Motor neuron (in vitro differentiated cells): ENCODE measurements at regions not wholly inside any gene's neighbourhood (a gene's known extent, or its start where the extent isn't known, plus 50 kb on each side); places are given as distances from the start of the nearest gene placed in this dataset.
A peak's percentile ranks its signal among the peaks of the same experiment; 100 is the strongest.

Experiments used
- ATAC-seq, 8 experiments: fragments of 200-7000 bp; cut with Tn5 transposase; replicated peaks in 6 of 8; 2 replicates each; pipeline ENCODE4 v1.8.0; 2021; ENCODE audit warnings: mild to moderate bottlenecking in 8 of 8, moderate library complexity in 8 of 8
- H3K27ac ChIP-seq, 2 donors: fragments of 250-450 bp; sonication (Bioruptor Pico); 2 replicates each; pipeline ENCODE4 v1.9.0; 2021; ENCODE audit warnings: antibody characterized with exemption in 2 of 2, mild to moderate bottlenecking in 2 of 2, moderate library complexity in 1 of 2
- H3K4me1 ChIP-seq, 2 donors: fragments of 250-450 bp; sonication (Bioruptor Pico); replicated peaks in 1 of 2; 2 replicates each; pipeline ENCODE4 v1.6.1; 2021; ENCODE audit warnings: antibody characterized with exemption in 2 of 2, mild to moderate bottlenecking in 2 of 2, moderate library complexity in 1 of 2
- H3K4me3 ChIP-seq, 5 donors: fragments of 250-450 bp; sonication (Bioruptor Pico); 2 replicates each; pipeline ENCODE4 v1.9.0; 2021; ENCODE audit warnings: antibody characterized with exemption in 5 of 5, mild to moderate bottlenecking in 5 of 5, moderate library complexity in 4 of 5
- WGBS, 10 experiments: fragments of 450-650 bp; shearing (Covaris generic); methylation state at CpG; one replicate each; pipeline ENCODE4 v1.0.0; 2022; 5-methylcytosine and 5-hydroxymethylcytosine counted together
- in situ Hi-C, 9 experiments: fragments of 400-800 bp; cut with MboI; loops; one replicate each; pipeline ENCODE4 v1.15.0; 2021; ENCODE audit warnings: low sequenced_read_pairs in 9 of 9, low pct_unique_long_range_greater_than_20kb in 2 of 9; ENCODE audit not compliant: unreplicated experiment in 9 of 9

- Histone ChIP-seq H3K4me1 (no peaks in the 10 kb centered on the region), H3K4me3 (no peak overlapping the region), H3K27ac (no peak overlapping the region)
- 0 to 100% (median 83%) methylated on average over 1 to 2 of the region's 2 CpGs; no CpG with 5 or more reads in 3 of the 10 experiments for WGBS, 10 experiments
- in situ Hi-C loops = loop anchor here in 2 of 9 experiments (10.0 to 25.0 kb wide), 2 partner anchors 91 to 388 kb away; no protein-coding TSS in a partner anchor
- ATAC-seq = peak in 2 of 8 experiments; percentile 70 to 73
Measured at GRCh38 chr3:87175732-87176131, 51.4 kb upstream of the CHMP2B start.

GRCh38 chr3:87173776-87174175 is 53.3 kb upstream of the CHMP2B start:
- Histone ChIP-seq H3K4me1 (no peaks in the 10 kb centered on the region), H3K27ac (no peak overlapping the region), H3K4me3 (no peak overlapping the region)
- no peak for ATAC-seq
- WGBS, 10 experiments = 67 to 100% (median 100%) methylated on average over 1 to 2 of the region's 2 CpGs; no CpG with 5 or more reads in 1 of the 10 experiments
- in situ Hi-C loops = loop anchor here in 3 of 9 experiments (10.0 to 25.0 kb wide), 2 partner anchors 89 to 386 kb away; no protein-coding TSS in a partner anchor

- in situ Hi-C loops = loop anchor here in 3 of 9 experiments (10.0 to 25.0 kb wide), 2 partner anchors 88 to 386 kb away; no protein-coding TSS in a partner anchor
- WGBS, 10 experiments = 20 to 100% (median 80%) methylated on average over 1 to 3 of the region's 3 CpGs; no CpG with 5 or more reads in 3 of the 10 experiments
- ATAC-seq = no peak
- no peak overlapping the region for H3K27ac ChIP-seq
- H3K4me3 ChIP-seq = no peak overlapping the region
- H3K4me1 ChIP-seq = peaks cover 0 to 5% of the 10 kb centered on the region in 2 donors
Measured at GRCh38 chr3:87173071-87173470, 54.0 kb upstream of the CHMP2B start.

GRCh38 chr3:87167628-87168456 is 59.3 kb upstream of the CHMP2B start:
- WGBS, 10 experiments = 3 to 56% (median 35%) methylated on average over 5 to 11 of the region's 11 CpGs
- peak overlapping the region in 1 of 5 donors; percentile 21 for H3K4me3 ChIP-seq
- in situ Hi-C loops = loop anchor here in 2 of 9 experiments (25.0 kb wide), 1 partner anchor 381 kb away; no protein-coding TSS in a partner anchor

GRCh38 chr3:87164245-87164644 is 62.9 kb upstream of the CHMP2B start:
- H3K27ac ChIP-seq = no peak overlapping the region
- in situ Hi-C loops = loop anchor here in 2 of 9 experiments (25.0 kb wide), 1 partner anchor 377 kb away; no protein-coding TSS in a partner anchor
- no peak for ATAC-seq
- peaks cover 8 to 16% of the 10 kb centered on the region in 2 donors for H3K4me1 ChIP-seq
- no peak overlapping the region for H3K4me3 ChIP-seq
- WGBS, 10 experiments = 90 to 100% (median 100%) methylated on average over 1 to 3 of the region's 3 CpGs; no CpG with 5 or more reads in 1 of the 10 experiments

More at GRCh38 chr3:87167628-87168456, 59.3 kb upstream of the CHMP2B start:
- ATAC-seq = peak in 5 of 8 experiments; percentile 44 to 87 (median 75)
- Histone ChIP-seq H3K4me1 (peaks cover 0 to 8% of the 10 kb centered on the region in 2 donors), H3K27ac (no peak overlapping the region)

GRCh38 chr3:87161851-87162250 is 65.3 kb upstream of the CHMP2B start:
- Histone ChIP-seq H3K4me1 (peaks cover 8% of the 10 kb centered on the region in 2 donors), H3K27ac (no peak overlapping the region), H3K4me3 (no peak overlapping the region)
- in situ Hi-C loops = loop anchor here in 2 of 9 experiments (25.0 kb wide), 1 partner anchor 375 kb away; no protein-coding TSS in a partner anchor
- ATAC-seq = peak in 4 of 8 experiments; percentile 7 to 51 (median 34)
- 0 to 72% (median 31%) methylated on average over 1 to 3 of the region's 3 CpGs for WGBS, 10 experiments

- in situ Hi-C loops = loop anchor here in 2 of 9 experiments (25.0 kb wide), 1 partner anchor 374 kb away; no protein-coding TSS in a partner anchor
- 0 to 80% (median 14%) methylated on average over 1 of the region's 1 CpG; no CpG with 5 or more reads in 5 of the 10 experiments for WGBS, 10 experiments
- Histone ChIP-seq H3K4me3 (no peak overlapping the region), H3K4me1 (peaks cover 8% of the 10 kb centered on the region in 2 donors), H3K27ac (peak overlapping the region in 1 of 2 donors; percentile 19)
- peak in 6 of 8 experiments; percentile 59 to 94 (median 72) for ATAC-seq
Measured at GRCh38 chr3:87161417-87161816, 65.7 kb upstream of the CHMP2B start.

GRCh38 chr3:87161013-87161412 is 66.1 kb upstream of the CHMP2B start:
- in situ Hi-C loops = loop anchor here in 2 of 9 experiments (25.0 kb wide), 1 partner anchor 374 kb away; no protein-coding TSS in a partner anchor
- Histone ChIP-seq H3K4me1 (peaks cover 8% of the 10 kb centered on the region in 2 donors), H3K4me3 (no peak overlapping the region), H3K27ac (peak overlapping the region in 1 of 2 donors; percentile 19)
- peak in 6 of 8 experiments; percentile 61 to 80 (median 70) for ATAC-seq
- WGBS, 10 experiments = 33 to 100% (median 53%) methylated on average over 1 to 3 of the region's 3 CpGs; no CpG with 5 or more reads in 6 of the 10 experiments

- in situ Hi-C loops = loop anchor here in 2 of 9 experiments (25.0 kb wide), 1 partner anchor 372 kb away; no protein-coding TSS in a partner anchor
- Histone ChIP-seq H3K27ac (no peak overlapping the region), H3K4me1 (peaks cover 8% of the 10 kb centered on the region in 2 donors), H3K4me3 (no peak overlapping the region)
- 14 to 83% (median 55%) methylated on average over 1 of the region's 1 CpG; no CpG with 5 or more reads in 1 of the 10 experiments for WGBS, 10 experiments
- peak in 3 of 8 experiments; percentile 35 to 53 (median 44) for ATAC-seq
Measured at GRCh38 chr3:87158823-87159222, 68.3 kb upstream of the CHMP2B start.

GRCh38 chr3:87148020-87148419 is 79.1 kb upstream of the CHMP2B start:
- H3K4me1 ChIP-seq = no peaks in the 10 kb centered on the region
- ATAC-seq = no peak
- no peak overlapping the region for H3K4me3 ChIP-seq
- in situ Hi-C loops = no loop called here
- 0 to 94% (median 69%) methylated on average over 1 to 3 of the region's 3 CpGs; no CpG with 5 or more reads in 1 of the 10 experiments for WGBS, 10 experiments
- H3K27ac ChIP-seq = no peak overlapping the region

GRCh38 chr3:87147562-87147961 is 79.5 kb upstream of the CHMP2B start:
- no peak overlapping the region for H3K27ac ChIP-seq
- in situ Hi-C loops = no loop called here
- H3K4me3 ChIP-seq = no peak overlapping the region
- WGBS, 10 experiments = 64 to 100% (median 81%) methylated on average over 2 to 8 of the region's 8 CpGs
- H3K4me1 ChIP-seq = no peaks in the 10 kb centered on the region
- ATAC-seq = no peak

- peak in 1 of 8 experiments; percentile 31 for ATAC-seq
- Histone ChIP-seq H3K27ac (no peak overlapping the region), H3K4me3 (no peak overlapping the region), H3K4me1 (no peaks in the 10 kb centered on the region)
- 0 to 93% (median 70%) methylated on average over 1 to 4 of the region's 6 CpGs; no CpG with 5 or more reads in 3 of the 10 experiments for WGBS, 10 experiments
- in situ Hi-C loops = no loop called here
Measured at GRCh38 chr3:87145553-87145952, 81.6 kb upstream of the CHMP2B start.
